Spleen (tissue), 7 donors: ENCODE measurements at regions not wholly inside any gene's neighbourhood (a gene's known extent, or its start where the extent isn't known, plus 50 kb on each side); places are given as distances from the start of the nearest gene placed in this dataset.

Source experiments
- POLR2A ChIP-seq, 3 donors: fragments of 450-650 bp; IDR thresholded peaks; one replicate each; pipeline ENCODE4 v1.5.1; 2017; ENCODE audit warnings: antibody characterized with exemption in 3 of 3, mild to moderate bottlenecking in 1 of 3
- POLR2AphosphoS5 ChIP-seq, 3 donors: sonication (generic); formaldehyde crosslinking; IDR thresholded peaks; one replicate each; pipeline ENCODE4 v1.5.1; 2017; ENCODE audit warnings: antibody characterized with exemption in 3 of 3
- TF ChIP-seq, protein P1 (sequence below), 11 experiments: fragments of 200-600 bp in 7 of 11; fragments of 450-650 bp in 4 of 11; sonication (generic) in 4 of 11; IDR thresholded peaks in 8 of 11; conservative IDR thresholded peaks in 3 of 11; 1 replicate in 7 of 11; 2 replicates in 4 of 11; pipeline versions ENCODE4 v1.4.0 to v1.8.0; 2016 to 2021; ENCODE audit warnings: antibody characterized with exemption in 11 of 11, inconsistent platforms in 4 of 11, mild to moderate bottlenecking in 1 of 11
- donor health status: DM: no; HTN: no; CAD: no; lungs with moderate emphysema.
- donor health status: DM: no; HTN: no; CAD: no.
- donor health status: DM: no; HTN: no; CAD: no.

DNA sequence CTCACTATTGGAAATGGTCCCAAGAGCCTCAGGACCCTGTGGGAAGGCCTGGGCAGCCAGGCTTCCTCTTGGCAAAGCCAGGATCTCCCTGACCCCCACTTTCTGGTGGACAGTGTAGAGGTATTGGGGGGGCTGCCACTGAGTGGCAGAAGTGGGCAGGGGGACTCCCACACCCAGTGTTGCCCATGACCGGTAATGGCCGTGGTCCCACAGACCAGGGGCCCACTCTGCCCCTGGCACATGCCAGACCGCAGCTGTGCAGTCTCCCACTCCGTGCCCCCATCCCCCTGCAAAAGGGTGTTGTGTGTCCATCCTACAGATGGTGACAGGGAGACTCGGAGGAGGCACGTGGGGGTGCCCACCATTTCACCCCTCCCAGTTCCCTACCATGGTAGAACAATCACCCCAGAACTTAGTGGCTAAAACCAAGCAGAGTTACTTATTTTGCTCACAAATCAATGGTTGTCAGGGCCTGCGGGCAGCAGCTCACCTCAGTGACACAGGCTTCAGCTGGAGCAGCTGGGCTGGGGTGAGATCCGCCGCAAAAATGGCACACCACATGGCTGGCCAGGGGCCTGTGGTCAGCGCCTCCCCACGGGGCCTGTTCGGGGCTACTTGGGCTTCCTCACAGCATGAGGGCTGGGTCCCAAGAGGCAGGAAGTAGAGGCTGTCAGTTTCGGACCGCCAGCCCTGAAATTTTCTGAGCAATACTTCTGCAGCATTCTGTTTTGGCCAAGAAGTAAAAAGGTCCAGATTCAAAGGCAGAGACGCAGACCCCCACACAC lies 59.0 kb upstream of the ZNF469 start:
- TF ChIP-seq, protein P1, sequence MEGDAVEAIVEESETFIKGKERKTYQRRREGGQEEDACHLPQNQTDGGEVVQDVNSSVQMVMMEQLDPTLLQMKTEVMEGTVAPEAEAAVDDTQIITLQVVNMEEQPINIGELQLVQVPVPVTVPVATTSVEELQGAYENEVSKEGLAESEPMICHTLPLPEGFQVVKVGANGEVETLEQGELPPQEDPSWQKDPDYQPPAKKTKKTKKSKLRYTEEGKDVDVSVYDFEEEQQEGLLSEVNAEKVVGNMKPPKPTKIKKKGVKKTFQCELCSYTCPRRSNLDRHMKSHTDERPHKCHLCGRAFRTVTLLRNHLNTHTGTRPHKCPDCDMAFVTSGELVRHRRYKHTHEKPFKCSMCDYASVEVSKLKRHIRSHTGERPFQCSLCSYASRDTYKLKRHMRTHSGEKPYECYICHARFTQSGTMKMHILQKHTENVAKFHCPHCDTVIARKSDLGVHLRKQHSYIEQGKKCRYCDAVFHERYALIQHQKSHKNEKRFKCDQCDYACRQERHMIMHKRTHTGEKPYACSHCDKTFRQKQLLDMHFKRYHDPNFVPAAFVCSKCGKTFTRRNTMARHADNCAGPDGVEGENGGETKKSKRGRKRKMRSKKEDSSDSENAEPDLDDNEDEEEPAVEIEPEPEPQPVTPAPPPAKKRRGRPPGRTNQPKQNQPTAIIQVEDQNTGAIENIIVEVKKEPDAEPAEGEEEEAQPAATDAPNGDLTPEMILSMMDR (IDR thresholded peaks at IDR 0.05 in 8 of 11, conservative IDR thresholded peaks at IDR 0.05 in 3 of 11): no peak
- TF ChIP-seq POLR2A (IDR thresholded peaks at IDR 0.05) (no peak), POLR2AphosphoS5 (IDR thresholded peaks at IDR 0.05) (no peak)
